ENCODE measurements at regions not wholly inside any gene's neighbourhood (a gene's known extent, or its start where the extent isn't known, plus 50 kb on each side); places are given as distances from the start of the nearest gene placed in this dataset.
"Not testable (repeated sequence)": the region's sequence is repeated elsewhere in the genome, so short reads cannot be mapped to it uniquely, and the experiment has no call there.

- Histone ChIP-seq H3K27me3 (ENCODE audit: insufficient read depth, low read length) (no peaks in the 10 kb centered on the region), H3K4me3 (ENCODE audit: low read length in 2 of 2) (no peak overlapping the region), H3K9me3 (ENCODE audit: control insufficient read depth in 1 of 2, low read length in 2 of 2) (no peaks in the 10 kb centered on the region), H3K4me1 (ENCODE audit: insufficient read depth, low read length) (no peaks in the 10 kb centered on the region), H3K27ac (ENCODE audit: low read depth, low read length) (no peak overlapping the region), H3K36me3 (ENCODE audit: insufficient read depth, low read length) (no peaks in the 10 kb centered on the region)
- Mint-ChIP-seq H3K9me3 (peaks cover 0 to 6% (median 2%) of the 10 kb centered on the region in 8 donors), H3K27me3 (no peaks in the 10 kb centered on the region), H3K36me3 (no peaks in the 10 kb centered on the region), H3K4me1 (no peaks in the 10 kb centered on the region), H3K27ac (no peak overlapping the region), H3K4me3 (no peak overlapping the region)
- CTCF ChIA-PET (ENCODE audit: partially characterized antibody), result no interaction called here
- intact Hi-C loops (cut with micrococcal nuclease), result no loop called here
- no peak for DNase-seq
- POLR2A ChIA-PET (ENCODE audit: partially characterized antibody), result no interaction called here
Measured at GRCh38 chr13:80157261-80157932, 183.5 kb downstream of the SPRY2 start.

GRCh38 chr13:80152142-80152541 lies 188.8 kb downstream of the SPRY2 start:
- POLR2A ChIA-PET (ENCODE audit: partially characterized antibody); H3K36me3 Mint-ChIP-seq; H3K4me3 Mint-ChIP-seq; H3K27ac ChIP-seq (ENCODE audit: low read depth, low read length); H3K27me3 ChIP-seq (ENCODE audit: insufficient read depth, low read length); CTCF ChIA-PET (ENCODE audit: partially characterized antibody); H3K4me1 ChIP-seq (ENCODE audit: insufficient read depth, low read length); H3K27me3 Mint-ChIP-seq; H3K4me1 Mint-ChIP-seq; H3K27ac Mint-ChIP-seq; intact Hi-C loops (cut with micrococcal nuclease); H3K9me3 ChIP-seq (ENCODE audit: control insufficient read depth in 1 of 2, low read length in 2 of 2); H3K36me3 ChIP-seq (ENCODE audit: insufficient read depth, low read length); H3K4me3 ChIP-seq (ENCODE audit: low read length in 2 of 2); DNase-seq: not testable (repeated sequence)
- H3K9me3 Mint-ChIP-seq, result peaks cover 0 to 14% (median 4%) of the 10 kb centered on the region in 8 donors

- no peaks in the 10 kb centered on the region for H3K4me1 ChIP-seq (ENCODE audit: insufficient read depth, low read length)
- H3K4me3 Mint-ChIP-seq, result no peak overlapping the region
- DNase-seq, result no peak
- ChIA-PET POLR2A (ENCODE audit: partially characterized antibody) (no interaction called here), CTCF (ENCODE audit: partially characterized antibody) (no interaction called here)
- H3K4me1 Mint-ChIP-seq, result no peaks in the 10 kb centered on the region
- H3K27ac ChIP-seq (ENCODE audit: low read depth, low read length), result no peak overlapping the region
- intact Hi-C loops (cut with micrococcal nuclease), result no loop called here
- H3K27ac Mint-ChIP-seq, result no peak overlapping the region
- H3K9me3 Mint-ChIP-seq, result peaks cover 0 to 11% (median 4%) of the 10 kb centered on the region in 8 donors
- H3K4me3 ChIP-seq (ENCODE audit: low read length in 2 of 2), result no peak overlapping the region
- no peaks in the 10 kb centered on the region for H3K36me3 Mint-ChIP-seq
- no peaks in the 10 kb centered on the region for H3K27me3 ChIP-seq (ENCODE audit: insufficient read depth, low read length)
- no peaks in the 10 kb centered on the region for H3K27me3 Mint-ChIP-seq
- no peaks in the 10 kb centered on the region for H3K9me3 ChIP-seq (ENCODE audit: control insufficient read depth in 1 of 2, low read length in 2 of 2)
- no peaks in the 10 kb centered on the region for H3K36me3 ChIP-seq (ENCODE audit: insufficient read depth, low read length)
Measured at GRCh38 chr13:80151016-80151415, 189.9 kb downstream of the SPRY2 start.

GRCh38 chr13:80149736-80150135 lies 191.2 kb downstream of the SPRY2 start:
- Mint-ChIP-seq H3K36me3 (no peaks in the 10 kb centered on the region), H3K27ac (no peak overlapping the region), H3K9me3 (peaks cover 0 to 11% (median 4%) of the 10 kb centered on the region in 8 donors), H3K4me1 (no peaks in the 10 kb centered on the region), H3K4me3 (no peak overlapping the region), H3K27me3 (no peaks in the 10 kb centered on the region)
- no peak for DNase-seq
- ChIA-PET POLR2A (ENCODE audit: partially characterized antibody) (no interaction called here), CTCF (ENCODE audit: partially characterized antibody) (no interaction called here)
- Histone ChIP-seq H3K4me3 (ENCODE audit: low read length in 2 of 2) (no peak overlapping the region), H3K36me3 (ENCODE audit: insufficient read depth, low read length) (no peaks in the 10 kb centered on the region), H3K27ac (ENCODE audit: low read depth, low read length) (no peak overlapping the region), H3K4me1 (ENCODE audit: insufficient read depth, low read length) (no peaks in the 10 kb centered on the region), H3K27me3 (ENCODE audit: insufficient read depth, low read length) (no peaks in the 10 kb centered on the region), H3K9me3 (ENCODE audit: control insufficient read depth in 1 of 2, low read length in 2 of 2) (no peaks in the 10 kb centered on the region)
- intact Hi-C loops (cut with micrococcal nuclease), result no loop called here

GRCh38 chr13:80145171-80145690 lies 195.7 kb downstream of the SPRY2 start:
- Mint-ChIP-seq H3K36me3 (no peaks in the 10 kb centered on the region), H3K27ac (no peak overlapping the region), H3K4me1 (no peaks in the 10 kb centered on the region), H3K9me3 (peaks cover 0 to 6% (median under 1%) of the 10 kb centered on the region in 8 donors), H3K4me3 (no peak overlapping the region), H3K27me3 (no peaks in the 10 kb centered on the region)
- Histone ChIP-seq H3K4me3 (ENCODE audit: low read length in 2 of 2) (no peak overlapping the region), H3K27ac (ENCODE audit: low read depth, low read length) (no peak overlapping the region), H3K36me3 (ENCODE audit: insufficient read depth, low read length) (no peaks in the 10 kb centered on the region), H3K9me3 (ENCODE audit: control insufficient read depth in 1 of 2, low read length in 2 of 2) (no peaks in the 10 kb centered on the region), H3K27me3 (ENCODE audit: insufficient read depth, low read length) (no peaks in the 10 kb centered on the region), H3K4me1 (ENCODE audit: insufficient read depth, low read length) (no peaks in the 10 kb centered on the region)
- DNase-seq, result no peak
- CTCF ChIA-PET (ENCODE audit: partially characterized antibody), result no interaction called here
- intact Hi-C loops (cut with micrococcal nuclease), result no loop called here
- POLR2A ChIA-PET (ENCODE audit: partially characterized antibody), result no interaction called here

GRCh38 chr13:80144493-80144892 lies 196.4 kb downstream of the SPRY2 start:
- no peak for DNase-seq
- Histone ChIP-seq H3K9me3 (ENCODE audit: control insufficient read depth in 1 of 2, low read length in 2 of 2) (no peaks in the 10 kb centered on the region), H3K36me3 (ENCODE audit: insufficient read depth, low read length) (no peaks in the 10 kb centered on the region), H3K4me1 (ENCODE audit: insufficient read depth, low read length) (no peaks in the 10 kb centered on the region), H3K4me3 (ENCODE audit: low read length in 2 of 2) (no peak overlapping the region), H3K27ac (ENCODE audit: low read depth, low read length) (no peak overlapping the region), H3K27me3 (ENCODE audit: insufficient read depth, low read length) (no peaks in the 10 kb centered on the region)
- H3K4me3 Mint-ChIP-seq, result no peak overlapping the region
- H3K36me3 Mint-ChIP-seq, result no peaks in the 10 kb centered on the region
- POLR2A ChIA-PET (ENCODE audit: partially characterized antibody), result no interaction called here
- no peaks in the 10 kb centered on the region for H3K27me3 Mint-ChIP-seq
- CTCF ChIA-PET (ENCODE audit: partially characterized antibody), result no interaction called here
- peaks cover 0 to 4% (median 0%) of the 10 kb centered on the region in 8 donors for H3K9me3 Mint-ChIP-seq
- no peaks in the 10 kb centered on the region for H3K4me1 Mint-ChIP-seq
- no peak overlapping the region for H3K27ac Mint-ChIP-seq
- intact Hi-C loops (cut with micrococcal nuclease), result no loop called here

- no peak overlapping the region for H3K27ac Mint-ChIP-seq
- no peak for DNase-seq
- no peaks in the 10 kb centered on the region for H3K4me1 ChIP-seq (ENCODE audit: insufficient read depth, low read length)
- H3K9me3 Mint-ChIP-seq, result peaks cover 0 to 3% (median 0%) of the 10 kb centered on the region in 8 donors
- no peaks in the 10 kb centered on the region for H3K36me3 ChIP-seq (ENCODE audit: insufficient read depth, low read length)
- no peaks in the 10 kb centered on the region for H3K36me3 Mint-ChIP-seq
- H3K27me3 ChIP-seq (ENCODE audit: insufficient read depth, low read length), result no peaks in the 10 kb centered on the region
- H3K4me3 Mint-ChIP-seq, result no peak overlapping the region
- no peaks in the 10 kb centered on the region for H3K4me1 Mint-ChIP-seq
- ChIA-PET POLR2A (ENCODE audit: partially characterized antibody) (interaction anchor here (0.6 kb wide), 1 partner anchor 26 kb away, joined by 3 read pairs; no protein-coding TSS in a partner anchor), CTCF (ENCODE audit: partially characterized antibody) (no interaction called here)
- no peaks in the 10 kb centered on the region for H3K9me3 ChIP-seq (ENCODE audit: control insufficient read depth in 1 of 2, low read length in 2 of 2)
- intact Hi-C loops (cut with micrococcal nuclease), result no loop called here
- no peak overlapping the region for H3K27ac ChIP-seq (ENCODE audit: low read depth, low read length)
- H3K27me3 Mint-ChIP-seq, result no peaks in the 10 kb centered on the region
- H3K4me3 ChIP-seq (ENCODE audit: low read length in 2 of 2), result no peak overlapping the region
Measured at GRCh38 chr13:80141123-80141849, 199.6 kb downstream of the SPRY2 start.

Data from CD4-positive, alpha-beta memory T cell (primary cell).